ENCODE measurements at regions not wholly inside any gene's neighbourhood (a gene's known extent, or its start where the extent isn't known, plus 50 kb on each side); places are given as distances from the start of the nearest gene placed in this dataset.

GRCh38 chr5:2602451-2603271 lies 148.8 kb downstream of the IRX2 start:
- Mint-ChIP-seq H3K4me3 (no peak overlapping the region), H3K27me3 (no peaks in the 10 kb centered on the region), H3K4me1 (no peaks in the 10 kb centered on the region), H3K27ac (no peak overlapping the region), H3K36me3 (no peaks in the 10 kb centered on the region), H3K9me3 (no peaks in the 10 kb centered on the region)
- DNase-seq, result no peak

GRCh38 chr5:2598503-2598902 lies 153.0 kb downstream of the IRX2 start:
- H3K4me1 Mint-ChIP-seq, result no peaks in the 10 kb centered on the region
- DNase-seq, result no peak
- H3K9me3 Mint-ChIP-seq, result no peaks in the 10 kb centered on the region

GRCh38 chr5:2594701-2595100 lies 156.8 kb downstream of the IRX2 start:
- H3K4me3 Mint-ChIP-seq, result no peak overlapping the region
- H3K36me3 Mint-ChIP-seq, result no peaks in the 10 kb centered on the region
- no peak overlapping the region for H3K27ac Mint-ChIP-seq
- H3K9me3 Mint-ChIP-seq, result no peaks in the 10 kb centered on the region
- no peaks in the 10 kb centered on the region for H3K4me1 Mint-ChIP-seq
- DNase-seq, result no peak
- no peaks in the 10 kb centered on the region for H3K27me3 Mint-ChIP-seq

More at GRCh38 chr5:2598503-2598902, 153.0 kb downstream of the IRX2 start:
- Mint-ChIP-seq H3K27me3 (no peaks in the 10 kb centered on the region), H3K27ac (no peak overlapping the region), H3K36me3 (no peaks in the 10 kb centered on the region), H3K4me3 (no peak overlapping the region)

GRCh38 chr5:2592766-2593165 lies 158.7 kb downstream of the IRX2 start:
- Mint-ChIP-seq H3K4me1 (no peaks in the 10 kb centered on the region), H3K36me3 (no peaks in the 10 kb centered on the region), H3K9me3 (no peaks in the 10 kb centered on the region), H3K27me3 (no peaks in the 10 kb centered on the region), H3K27ac (no peak overlapping the region), H3K4me3 (no peak overlapping the region)
- DNase-seq, result no peak

GRCh38 chr5:2591777-2592453 lies 159.6 kb downstream of the IRX2 start:
- no peak overlapping the region for H3K4me3 Mint-ChIP-seq
- no peak for DNase-seq

GRCh38 chr5:2588850-2589501 lies 162.5 kb downstream of the IRX2 start:
- Mint-ChIP-seq H3K9me3 (no peaks in the 10 kb centered on the region), H3K4me3 (no peak overlapping the region), H3K27ac (no peak overlapping the region), H3K4me1 (no peaks in the 10 kb centered on the region), H3K36me3 (no peaks in the 10 kb centered on the region), H3K27me3 (no peaks in the 10 kb centered on the region)
- no peak for DNase-seq

More at GRCh38 chr5:2591777-2592453, 159.6 kb downstream of the IRX2 start:
- no peaks in the 10 kb centered on the region for H3K36me3 Mint-ChIP-seq
- no peaks in the 10 kb centered on the region for H3K27me3 Mint-ChIP-seq
- no peak overlapping the region for H3K27ac Mint-ChIP-seq
- H3K4me1 Mint-ChIP-seq, result no peaks in the 10 kb centered on the region
- no peaks in the 10 kb centered on the region for H3K9me3 Mint-ChIP-seq

GRCh38 chr5:2587189-2588031 lies 164.1 kb downstream of the IRX2 start:
- no peak overlapping the region for H3K4me3 Mint-ChIP-seq
- no peak overlapping the region for H3K27ac Mint-ChIP-seq
- no peak for DNase-seq
- H3K4me1 Mint-ChIP-seq, result no peaks in the 10 kb centered on the region
- no peaks in the 10 kb centered on the region for H3K36me3 Mint-ChIP-seq
- no peaks in the 10 kb centered on the region for H3K27me3 Mint-ChIP-seq
- no peaks in the 10 kb centered on the region for H3K9me3 Mint-ChIP-seq

GRCh38 chr5:2586016-2586715 lies 165.3 kb downstream of the IRX2 start:
- DNase-seq, result no peak
- Mint-ChIP-seq H3K27me3 (no peaks in the 10 kb centered on the region), H3K36me3 (no peaks in the 10 kb centered on the region), H3K4me1 (no peaks in the 10 kb centered on the region), H3K9me3 (peaks cover 3% of the 10 kb centered on the region), H3K4me3 (no peak overlapping the region), H3K27ac (no peak overlapping the region)

GRCh38 chr5:2584579-2585269 lies 166.8 kb downstream of the IRX2 start:
- Mint-ChIP-seq H3K36me3 (no peaks in the 10 kb centered on the region), H3K27ac (no peak overlapping the region), H3K9me3 (peaks cover 3% of the 10 kb centered on the region), H3K27me3 (no peaks in the 10 kb centered on the region), H3K4me3 (no peak overlapping the region), H3K4me1 (no peaks in the 10 kb centered on the region)
- DNase-seq, result no peak

- peaks cover 3% of the 10 kb centered on the region for H3K9me3 Mint-ChIP-seq
- H3K27ac Mint-ChIP-seq, result no peak overlapping the region
- H3K4me1 Mint-ChIP-seq, result no peaks in the 10 kb centered on the region
- H3K36me3 Mint-ChIP-seq, result no peaks in the 10 kb centered on the region
- DNase-seq, result no peak
- H3K27me3 Mint-ChIP-seq, result no peaks in the 10 kb centered on the region
- no peak overlapping the region for H3K4me3 Mint-ChIP-seq
Observed at GRCh38 chr5:2582507-2582906, 169.0 kb downstream of the IRX2 start.

GRCh38 chr5:2582106-2582505 lies 169.4 kb downstream of the IRX2 start:
- no peak for DNase-seq
- no peaks in the 10 kb centered on the region for H3K27me3 Mint-ChIP-seq
- no peaks in the 10 kb centered on the region for H3K4me1 Mint-ChIP-seq

GRCh38 chr5:2581418-2581817 lies 170.1 kb downstream of the IRX2 start:
- DNase-seq, result no peak
- no peaks in the 10 kb centered on the region for H3K27me3 Mint-ChIP-seq
- no peak overlapping the region for H3K4me3 Mint-ChIP-seq
- no peaks in the 10 kb centered on the region for H3K36me3 Mint-ChIP-seq
- H3K4me1 Mint-ChIP-seq, result no peaks in the 10 kb centered on the region
- H3K9me3 Mint-ChIP-seq, result peaks cover 3% of the 10 kb centered on the region
- no peak overlapping the region for H3K27ac Mint-ChIP-seq

More at GRCh38 chr5:2582106-2582505, 169.4 kb downstream of the IRX2 start:
- no peaks in the 10 kb centered on the region for H3K36me3 Mint-ChIP-seq
- no peak overlapping the region for H3K4me3 Mint-ChIP-seq
- no peak overlapping the region for H3K27ac Mint-ChIP-seq
- peaks cover 3% of the 10 kb centered on the region for H3K9me3 Mint-ChIP-seq

GRCh38 chr5:2579126-2579525 lies 172.4 kb downstream of the IRX2 start:
- Mint-ChIP-seq H3K27me3 (no peaks in the 10 kb centered on the region), H3K36me3 (no peaks in the 10 kb centered on the region), H3K27ac (no peak overlapping the region), H3K4me3 (no peak overlapping the region), H3K4me1 (no peaks in the 10 kb centered on the region), H3K9me3 (peaks cover 3% of the 10 kb centered on the region)
- no peak for DNase-seq

All from activated naive CD8-positive, alpha-beta T cell treated with anti-CD3 and anti-CD28 coated beads for 36 hours (primary cell).